NCI-H2081 (cell line): ENCODE measurements at regions not wholly inside any gene's neighbourhood (a gene's known extent, or its start where the extent isn't known, plus 50 kb on each side); places are given as distances from the start of the nearest gene placed in this dataset.
"Not testable (repeated sequence)": the region's sequence is repeated elsewhere in the genome, so short reads cannot be mapped to it uniquely, and the experiment has no call there.

ENCODE experiments used
- DNase-seq, 2 experiments: peaks; one replicate each; lab custom pipeline; 2025; lab: John Stamatoyannopoulos, UW

- DNase-seq, result no peak
Observed at GRCh38 chr2:67777836-67778429, 284.9 kb downstream of the C1D start.

- not testable (repeated sequence) for DNase-seq
Observed at GRCh38 chr2:67780841-67781240, 282.0 kb downstream of the C1D start.

GRCh38 chr2:67782443-67782842 lies 280.4 kb downstream of the C1D start:
- no peak for DNase-seq

GRCh38 chr2:67783026-67783425 lies 279.8 kb downstream of the C1D start:
- DNase-seq, result no peak

GRCh38 chr2:67790622-67791021 lies 272.2 kb downstream of the C1D start:
- no peak for DNase-seq

- no peak for DNase-seq
Observed at GRCh38 chr2:67792191-67792590, 270.6 kb downstream of the C1D start.

- no peak for DNase-seq
Observed at GRCh38 chr2:67792681-67793091, 270.1 kb downstream of the C1D start.

GRCh38 chr2:67797801-67798540 lies 264.8 kb downstream of the C1D start:
- DNase-seq, result peak in 1 of 2 experiments; percentile 42

GRCh38 chr2:67798541-67799160 lies 264.2 kb downstream of the C1D start:
- DNase-seq, result no peak

GRCh38 chr2:67799886-67800285 lies 262.9 kb downstream of the C1D start:
- no peak for DNase-seq

- no peak for DNase-seq
Observed at GRCh38 chr2:67802291-67802690, 260.5 kb downstream of the C1D start.

- DNase-seq, result no peak
Observed at GRCh38 chr2:67802824-67803223, 260.0 kb downstream of the C1D start.

- no peak for DNase-seq
Observed at GRCh38 chr2:67806816-67807215, 256.0 kb downstream of the C1D start.

- no peak for DNase-seq
Observed at GRCh38 chr2:67808112-67808511, 254.7 kb downstream of the C1D start.

GRCh38 chr2:67812682-67813081 lies 250.1 kb downstream of the C1D start:
- DNase-seq, result no peak

- no peak for DNase-seq
Observed at GRCh38 chr2:67823726-67824125, 239.1 kb downstream of the C1D start.

GRCh38 chr2:67824186-67824585 lies 238.6 kb downstream of the C1D start:
- DNase-seq, result no peak

- no peak for DNase-seq
Observed at GRCh38 chr2:67825476-67825875, 237.3 kb downstream of the C1D start.

- peak in 1 of 2 experiments; percentile 22 for DNase-seq
Observed at GRCh38 chr2:67828066-67828465, 234.7 kb downstream of the C1D start.

GRCh38 chr2:67829470-67829869 lies 233.3 kb downstream of the C1D start:
- no peak for DNase-seq

- DNase-seq, result no peak
Observed at GRCh38 chr2:67833632-67834031, 229.2 kb downstream of the C1D start.

GRCh38 chr2:67834482-67834881 lies 228.3 kb downstream of the C1D start:
- DNase-seq, result no peak

- DNase-seq, result no peak
Observed at GRCh38 chr2:67835266-67835665, 227.5 kb downstream of the C1D start.
